ES-I3 (cell line): ENCODE measurements at regions not wholly inside any gene's neighbourhood (a gene's known extent, or its start where the extent isn't known, plus 50 kb on each side); places are given as distances from the start of the nearest gene placed in this dataset.

ENCODE experiments used
- H3K36me3 ChIP-seq: 2 replicates; pipeline ENCODE4 v1.6.1; 2013; ENCODE audit warnings: mild to moderate bottlenecking, low read length, control low read depth, moderate library complexity; ENCODE audit not compliant: insufficient read depth
- H3K4me1 ChIP-seq: 2 replicates; pipeline ENCODE4 v1.6.1; 2013; ENCODE audit warnings: mild to moderate bottlenecking, control low read depth, low read length; ENCODE audit not compliant: insufficient read depth
- H3K9ac ChIP-seq: 2 replicates; pipeline ENCODE4 v1.6.1; 2013; ENCODE audit warnings: low read depth, mild to moderate bottlenecking, low read length, moderate library complexity
- H3K9me3 ChIP-seq: 2 replicates; pipeline ENCODE4 v1.6.1; 2013; ENCODE audit warnings: mild to moderate bottlenecking, low read length, moderate library complexity; ENCODE audit not compliant: control insufficient read depth, insufficient read depth

DNA sequence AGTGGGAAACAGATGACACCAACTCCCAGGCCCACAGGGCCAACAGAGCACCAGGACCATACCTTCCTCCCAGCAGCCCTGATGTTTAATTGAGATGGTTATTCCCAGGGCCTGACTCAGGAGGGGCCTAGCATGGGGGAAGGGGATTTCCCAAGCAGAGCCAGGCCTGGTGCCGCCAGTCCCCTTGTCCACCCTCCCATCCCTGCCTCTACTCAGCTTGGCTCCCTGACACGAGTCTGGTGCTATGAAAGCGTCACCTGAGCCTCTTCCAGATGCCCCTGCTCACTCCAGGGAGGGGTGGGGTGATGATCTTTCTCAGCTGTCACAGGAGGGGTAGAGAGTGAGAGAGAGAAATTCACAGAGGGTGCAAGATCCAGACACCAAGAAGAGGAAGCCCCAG, 72.7 kb downstream of the EFNB1 start:
- peaks cover 11% of the 10 kb centered on the region for H3K4me1 ChIP-seq
- H3K36me3 ChIP-seq: no peaks in the 10 kb centered on the region
- H3K9ac ChIP-seq: no peak overlapping the region
- no peaks in the 10 kb centered on the region for H3K9me3 ChIP-seq

DNA sequence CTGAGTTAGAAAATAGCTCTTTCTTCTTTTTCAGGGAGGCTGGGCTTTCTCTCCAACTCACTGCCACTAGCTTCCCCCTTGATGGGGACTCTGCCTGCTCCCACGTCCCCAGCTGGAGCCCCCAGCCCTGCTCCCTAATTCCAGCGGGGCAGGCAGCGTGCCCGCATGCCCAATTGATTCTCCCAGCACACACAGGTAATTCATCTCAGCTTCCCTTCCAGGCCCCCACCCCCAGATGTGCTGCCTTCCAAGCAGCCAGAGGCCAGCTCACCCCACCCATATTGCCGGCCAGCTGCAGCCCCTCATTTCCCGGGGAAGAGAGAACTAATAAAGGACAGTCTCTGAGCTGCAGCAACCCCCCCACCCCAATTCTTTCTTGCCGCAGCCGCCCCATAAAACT, 69.8 kb downstream of the EFNB1 start:
- Histone ChIP-seq H3K9me3 (no peaks in the 10 kb centered on the region), H3K4me1 (peaks cover 22% of the 10 kb centered on the region), H3K9ac (no peak overlapping the region), H3K36me3 (no peaks in the 10 kb centered on the region)

DNA sequence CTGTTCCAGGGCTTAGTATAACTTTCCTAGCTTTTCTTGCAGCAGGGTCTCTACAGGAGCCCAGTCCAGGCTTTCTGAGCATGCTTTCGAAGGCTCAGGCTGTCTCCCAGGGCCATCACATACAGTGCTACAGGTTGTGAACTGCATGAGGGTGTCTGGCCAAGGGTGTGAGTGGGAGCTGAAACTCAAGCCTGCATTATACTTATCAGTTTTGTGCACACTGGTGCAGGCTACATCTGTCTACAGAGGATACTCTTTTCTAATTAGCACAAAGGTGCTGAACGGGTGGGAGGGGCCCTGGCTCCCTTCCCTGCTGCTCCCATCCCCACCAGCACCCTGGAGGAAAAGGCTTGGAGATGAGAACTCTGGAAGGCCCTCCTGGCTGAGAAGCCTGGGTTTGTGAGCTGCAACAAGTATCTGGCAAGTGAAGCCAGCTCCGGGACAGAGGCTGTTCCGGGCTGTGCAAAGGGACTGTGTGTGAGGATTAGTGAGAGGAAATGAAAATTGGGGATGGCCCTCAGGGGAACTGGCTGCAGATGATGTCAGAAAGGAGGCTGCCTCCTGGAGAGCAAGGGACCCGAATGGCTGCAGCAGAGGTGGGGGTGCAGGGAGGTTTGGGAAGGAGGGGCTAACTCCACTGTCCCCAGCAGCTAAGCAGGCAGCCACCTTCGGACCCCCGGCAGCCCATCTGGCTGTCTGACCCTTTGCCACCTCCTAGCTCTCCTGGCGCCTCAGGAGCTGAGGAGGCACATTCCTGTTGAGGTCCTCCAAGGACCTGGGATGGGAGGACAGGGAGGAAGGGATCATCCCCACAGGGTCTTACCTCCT, 68.5 kb downstream of the EFNB1 start:
- Histone ChIP-seq H3K4me1 (peaks cover 27% of the 10 kb centered on the region), H3K9ac (no peak overlapping the region), H3K36me3 (no peaks in the 10 kb centered on the region), H3K9me3 (no peaks in the 10 kb centered on the region)

DNA sequence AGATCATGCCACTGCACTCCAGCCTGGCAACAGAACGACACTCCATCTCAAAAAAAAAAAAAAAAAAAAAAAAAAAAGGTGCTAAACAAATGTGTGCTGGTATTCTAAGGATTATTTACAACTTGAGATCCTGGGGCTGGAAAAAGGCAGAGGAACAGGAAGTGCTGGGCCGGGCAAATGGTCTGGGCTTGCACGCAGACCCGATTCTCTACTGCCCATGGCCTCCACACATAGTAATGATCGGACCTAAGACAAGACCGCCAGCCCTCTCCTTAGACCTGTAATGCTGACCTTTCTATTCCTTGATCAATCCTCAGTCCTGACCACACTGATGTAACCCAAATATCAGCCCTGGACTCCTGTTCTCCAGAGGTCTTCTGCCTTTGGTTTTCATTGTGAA, 67.8 kb downstream of the EFNB1 start:
- H3K4me1 ChIP-seq: peaks cover 27% of the 10 kb centered on the region
- H3K9ac ChIP-seq: no peak overlapping the region
- H3K36me3 ChIP-seq: no peaks in the 10 kb centered on the region
- no peaks in the 10 kb centered on the region for H3K9me3 ChIP-seq

DNA sequence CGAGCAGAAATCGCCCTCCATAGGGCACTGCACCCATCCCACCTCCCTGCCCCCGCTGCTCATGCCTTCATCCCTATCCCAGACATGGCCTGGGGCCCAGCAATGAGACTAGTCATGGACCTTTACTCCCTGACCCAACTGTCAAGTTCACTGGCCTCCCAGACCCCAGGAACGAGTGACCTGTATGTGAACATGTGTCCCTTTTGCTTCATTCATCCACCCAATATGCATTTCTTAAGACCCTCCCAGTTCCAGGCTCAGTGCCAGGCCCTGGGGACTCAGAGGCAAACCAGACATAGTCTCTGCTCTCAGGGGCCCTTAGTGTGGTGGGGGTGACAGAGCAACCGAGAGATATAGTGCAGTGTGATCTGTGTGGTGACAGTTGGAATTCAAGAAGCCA, 67.0 kb downstream of the EFNB1 start:
- H3K4me1 ChIP-seq: peaks cover 27% of the 10 kb centered on the region
- H3K9ac ChIP-seq: no peak overlapping the region
- H3K9me3 ChIP-seq: no peaks in the 10 kb centered on the region
- no peaks in the 10 kb centered on the region for H3K36me3 ChIP-seq

DNA sequence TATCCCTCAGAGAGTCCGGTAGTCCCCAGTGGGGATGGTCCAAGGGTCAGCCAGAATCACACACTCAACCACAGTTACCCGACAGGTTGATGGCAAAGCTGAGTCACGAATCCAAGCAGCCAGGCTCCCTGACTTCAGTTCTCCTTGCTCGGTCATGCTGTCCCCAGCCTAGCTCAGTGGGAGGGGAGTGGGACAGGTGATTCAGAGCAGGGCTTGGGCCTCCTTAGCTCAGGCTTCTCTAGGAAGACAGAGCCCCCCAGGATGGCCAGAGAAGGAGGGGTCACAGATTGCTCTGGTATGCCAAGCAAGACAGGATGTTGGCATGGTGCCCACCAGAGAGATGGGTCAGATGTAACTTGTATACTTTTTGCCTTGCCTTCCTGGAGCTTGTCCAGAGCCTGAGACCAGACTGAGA, 66.5 kb downstream of the EFNB1 start:
- Histone ChIP-seq H3K9ac (peak overlapping the region; percentile 4; the same call in 1 of the 2 replicates), H3K36me3 (no peaks in the 10 kb centered on the region), H3K9me3 (no peaks in the 10 kb centered on the region), H3K4me1 (peaks cover 27% of the 10 kb centered on the region)

DNA sequence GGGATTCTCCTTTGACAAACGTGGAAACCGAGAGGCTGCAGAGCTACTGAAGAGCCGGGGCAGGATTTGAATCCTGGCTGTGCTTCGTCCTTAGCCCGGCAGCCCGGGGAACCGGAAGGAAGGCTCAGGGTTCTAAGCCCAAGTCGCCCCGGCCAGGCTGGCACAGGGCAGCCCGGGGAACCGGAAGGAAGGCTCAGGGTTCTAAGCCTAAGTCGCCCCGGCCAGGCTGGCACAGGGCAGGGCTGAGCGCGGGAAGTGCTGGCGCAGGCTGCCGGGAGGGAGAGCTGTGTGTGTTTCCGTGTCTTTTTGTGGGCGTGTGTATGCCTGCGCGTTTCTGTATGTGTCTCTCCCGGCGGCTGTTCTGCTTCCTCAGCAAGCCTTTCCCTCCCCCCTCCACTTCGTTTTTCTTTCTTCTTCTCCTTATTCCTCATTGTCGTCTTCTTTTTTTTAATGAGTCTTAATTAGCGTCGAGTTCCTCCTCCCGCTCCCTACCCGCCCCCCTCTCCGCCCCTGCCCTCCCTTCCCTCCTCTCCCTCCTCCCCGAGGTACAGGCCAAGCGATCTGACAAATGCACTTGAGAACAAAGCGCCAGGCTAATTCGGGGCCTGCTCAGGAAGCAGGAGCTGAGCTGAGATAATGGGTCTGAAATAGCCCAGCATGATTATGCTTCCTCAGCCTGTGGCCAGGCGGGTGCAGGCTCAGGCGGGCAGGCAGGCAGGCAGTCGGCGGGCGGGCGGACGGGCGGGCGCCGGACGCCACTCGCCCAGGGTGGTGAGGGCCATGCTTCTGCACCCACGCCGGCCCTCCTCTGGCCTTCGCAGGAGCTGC, 65.9 kb downstream of the EFNB1 start:
- Histone ChIP-seq H3K9ac (peak overlapping the region; percentile 39), H3K36me3 (no peaks in the 10 kb centered on the region), H3K9me3 (no peaks in the 10 kb centered on the region), H3K4me1 (peaks cover 27% of the 10 kb centered on the region)

DNA sequence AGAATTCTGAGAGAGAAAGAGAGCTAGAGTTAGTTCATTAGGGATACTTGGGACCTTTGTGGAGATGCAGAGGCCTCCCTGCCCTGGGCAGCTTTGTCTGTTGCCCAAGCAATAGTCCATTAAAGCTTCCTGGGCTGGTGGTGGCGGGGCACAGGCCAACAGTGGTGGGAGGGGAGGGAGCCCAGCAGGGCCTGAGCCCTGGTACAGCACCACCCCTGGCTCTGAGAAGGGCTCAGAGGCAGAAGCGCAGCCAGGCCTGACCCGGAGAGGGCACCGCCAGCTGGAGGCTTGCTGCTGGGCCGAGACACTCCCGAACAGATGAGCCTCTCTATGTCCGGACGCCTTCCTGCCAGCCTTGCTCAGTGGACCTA, 65.3 kb downstream of the EFNB1 start:
- Histone ChIP-seq H3K9ac (peak overlapping the region; percentile 39), H3K36me3 (no peaks in the 10 kb centered on the region), H3K9me3 (no peaks in the 10 kb centered on the region), H3K4me1 (peaks cover 27% of the 10 kb centered on the region)

DNA sequence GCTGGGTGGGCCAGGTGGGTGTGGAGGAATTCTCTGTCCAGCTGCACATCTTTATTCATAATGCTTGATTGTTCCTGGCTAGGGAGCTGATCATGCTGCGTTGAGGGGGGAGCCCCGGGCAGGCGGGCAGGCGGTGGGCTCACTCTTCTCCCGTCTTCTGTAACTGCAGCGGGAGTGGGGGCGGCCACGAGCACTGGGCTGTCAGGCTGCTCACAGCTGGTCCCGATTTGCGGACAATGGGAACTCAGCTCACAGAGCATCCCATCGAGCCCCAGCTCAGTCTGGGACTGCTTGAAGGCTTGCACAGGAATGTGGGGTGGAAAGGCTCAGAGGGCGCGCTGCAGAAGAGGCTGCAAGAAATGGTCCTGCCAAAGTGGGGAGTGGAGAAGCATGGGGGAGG, 63.8 kb downstream of the EFNB1 start:
- H3K9me3 ChIP-seq: no peaks in the 10 kb centered on the region
- no peak overlapping the region for H3K9ac ChIP-seq
- H3K36me3 ChIP-seq: no peaks in the 10 kb centered on the region
- peaks cover 27% of the 10 kb centered on the region for H3K4me1 ChIP-seq

DNA sequence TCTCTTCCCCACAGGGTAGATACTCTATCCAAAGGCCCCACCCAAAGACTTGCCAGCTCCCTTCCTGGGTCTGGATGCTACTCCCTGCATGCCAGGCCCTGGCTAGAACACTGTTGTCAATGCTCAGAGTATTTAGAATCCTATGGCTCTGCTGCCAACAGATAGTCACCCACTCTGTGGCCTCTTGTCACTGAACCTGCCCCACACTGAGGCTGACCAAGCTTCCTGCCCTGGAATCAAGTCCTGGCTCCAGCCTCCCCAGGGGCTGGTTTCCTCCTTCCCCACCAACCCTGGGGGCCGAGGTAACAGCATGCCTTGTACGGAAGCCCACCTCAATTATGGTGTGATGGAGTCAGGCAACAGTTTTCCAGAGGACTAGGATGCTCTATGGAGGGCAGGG, 63.3 kb downstream of the EFNB1 start:
- no peaks in the 10 kb centered on the region for H3K36me3 ChIP-seq
- H3K9me3 ChIP-seq: no peaks in the 10 kb centered on the region
- H3K4me1 ChIP-seq: peaks cover 27% of the 10 kb centered on the region
- no peak overlapping the region for H3K9ac ChIP-seq
